ENCODE measurements at regions not wholly inside any gene's neighbourhood (a gene's known extent, or its start where the extent isn't known, plus 50 kb on each side); places are given as distances from the start of the nearest gene placed in this dataset.

DNA sequence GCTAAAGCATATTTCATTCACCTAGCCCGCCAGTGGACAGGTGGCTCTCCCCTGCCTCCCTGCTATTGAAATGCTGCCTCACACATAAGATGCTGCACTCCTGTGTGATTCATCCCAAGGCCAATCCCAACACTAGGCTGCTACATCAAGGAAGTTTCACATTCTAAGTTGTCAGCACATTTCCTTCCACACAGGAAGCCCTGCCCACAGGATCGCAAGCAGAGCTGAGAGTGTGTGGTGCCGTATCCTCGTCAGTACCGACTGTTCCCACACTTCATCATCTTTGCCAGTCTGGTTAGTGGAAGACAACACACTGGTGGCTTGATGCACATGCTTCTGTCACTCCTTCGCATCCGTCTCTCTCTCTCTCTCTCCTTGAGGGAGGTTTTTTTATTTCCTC is 194.3 kb upstream of the PPP2R2D start:
- Mint-ChIP-seq H3K9me3 (peaks cover 11 to 12% of the 10 kb centered on the region in 2 experiments), H3K27ac (no peak overlapping the region; a peak in 1 of 7 replicates), H3K36me3 (ENCODE audit: insufficient read depth in 1 of 3, low read depth in 3 of 3) (peaks cover 7 to 11% (median 8%) of the 10 kb centered on the region in 3 experiments), H3K4me3 (no peak overlapping the region), H3K4me1 (no peaks in the 10 kb centered on the region), H3K27me3 (ENCODE audit: low read depth) (peaks cover 13% of the 10 kb centered on the region)
- Histone ChIP-seq H2BK20ac (ENCODE audit: low read depth, low read length, poor library complexity, severe bottlenecking) (no peak overlapping the region), H3K27ac (ENCODE audit: insufficient read length, low read depth, low read length) (no peak overlapping the region), H2BK5ac (ENCODE audit: insufficient read length, low read length) (no peak overlapping the region), H2BK12ac (ENCODE audit: insufficient read length, low read depth, low read length) (no peak overlapping the region), H3K27me3 (ENCODE audit: insufficient read depth, low read length) (no peaks in the 10 kb centered on the region), H3K4me2 (ENCODE audit: insufficient read depth, insufficient read length, low read length) (no peak overlapping the region), H4K91ac (ENCODE audit: insufficient read length, low read depth, low read length) (no peak overlapping the region), H3K4ac (ENCODE audit: low read depth, low read length) (no peak overlapping the region), H2BK15ac (ENCODE audit: low read depth, low read length) (no peak overlapping the region), H3K4me1 (ENCODE audit: insufficient read depth, low read length) (no peaks in the 10 kb centered on the region), H3K18ac (ENCODE audit: insufficient read length, low read depth, low read length) (no peak overlapping the region), H3K79me1 (ENCODE audit: insufficient read depth, low read depth, low read length, poor library complexity, severe bottlenecking) (no peaks in the 10 kb centered on the region), H3K23ac (ENCODE audit: insufficient read length, low read depth, low read length) (no peak overlapping the region), H3K9ac (ENCODE audit: extremely low read depth, insufficient read length, low read length) (no peak overlapping the region), H3K9me3 (ENCODE audit: control insufficient read depth, low read depth, low read length) (no peaks in the 10 kb centered on the region), H3K56ac (ENCODE audit: insufficient read length, low read depth, low read length) (no peak overlapping the region), H3K14ac (ENCODE audit: insufficient read depth, low read length) (no peak overlapping the region), H3K79me2 (ENCODE audit: insufficient read depth, low read length) (no peaks in the 10 kb centered on the region), H2AK5ac (ENCODE audit: insufficient read length, low read length) (no peak overlapping the region), H3K23me2 (ENCODE audit: insufficient read length, low read depth, low read length, poor library complexity, severe bottlenecking) (no peaks in the 10 kb centered on the region), H4K8ac (replicated peaks; ENCODE audit: insufficient read length, low read depth, low read length) (no peak overlapping the region), H4K20me1 (ENCODE audit: control insufficient read depth, insufficient read depth, insufficient read length) (no peaks in the 10 kb centered on the region), H4K5ac (ENCODE audit: insufficient read length, low read depth, low read length) (no peak overlapping the region), H2BK120ac (ENCODE audit: low read depth, low read length, poor library complexity, severe bottlenecking) (no peak overlapping the region), H2AFZ (ENCODE audit: low read length) (no peak overlapping the region), H3T11ph (ENCODE audit: low read length) (no peak overlapping the region)
- WGBS (ENCODE audit: extremely low coverage, insufficient read length, low lambda C conversion rate) = no CpG with 5 or more reads among the region's 7 CpGs
- TF ChIP-seq, protein P1, sequence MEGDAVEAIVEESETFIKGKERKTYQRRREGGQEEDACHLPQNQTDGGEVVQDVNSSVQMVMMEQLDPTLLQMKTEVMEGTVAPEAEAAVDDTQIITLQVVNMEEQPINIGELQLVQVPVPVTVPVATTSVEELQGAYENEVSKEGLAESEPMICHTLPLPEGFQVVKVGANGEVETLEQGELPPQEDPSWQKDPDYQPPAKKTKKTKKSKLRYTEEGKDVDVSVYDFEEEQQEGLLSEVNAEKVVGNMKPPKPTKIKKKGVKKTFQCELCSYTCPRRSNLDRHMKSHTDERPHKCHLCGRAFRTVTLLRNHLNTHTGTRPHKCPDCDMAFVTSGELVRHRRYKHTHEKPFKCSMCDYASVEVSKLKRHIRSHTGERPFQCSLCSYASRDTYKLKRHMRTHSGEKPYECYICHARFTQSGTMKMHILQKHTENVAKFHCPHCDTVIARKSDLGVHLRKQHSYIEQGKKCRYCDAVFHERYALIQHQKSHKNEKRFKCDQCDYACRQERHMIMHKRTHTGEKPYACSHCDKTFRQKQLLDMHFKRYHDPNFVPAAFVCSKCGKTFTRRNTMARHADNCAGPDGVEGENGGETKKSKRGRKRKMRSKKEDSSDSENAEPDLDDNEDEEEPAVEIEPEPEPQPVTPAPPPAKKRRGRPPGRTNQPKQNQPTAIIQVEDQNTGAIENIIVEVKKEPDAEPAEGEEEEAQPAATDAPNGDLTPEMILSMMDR (conservative IDR thresholded peaks at IDR 0.05) = no peak
- no peak for DNase-seq
